HT1080 (cell line): ENCODE measurements at regions not wholly inside any gene's neighbourhood (a gene's known extent, or its start where the extent isn't known, plus 50 kb on each side); places are given as distances from the start of the nearest gene placed in this dataset.
A peak's percentile ranks its signal among the peaks of the same experiment; 100 is the strongest.

Source experiments
- DNase-seq: peaks from one replicate; pipeline ENCODE4 v3.0.0-alpha.2; 2015; ENCODE audit warnings: low read depth

GRCh38 chr15:88742161-88742560 lies 61.1 kb upstream of the ACAN start:
- DNase-seq = no peak

DNA sequence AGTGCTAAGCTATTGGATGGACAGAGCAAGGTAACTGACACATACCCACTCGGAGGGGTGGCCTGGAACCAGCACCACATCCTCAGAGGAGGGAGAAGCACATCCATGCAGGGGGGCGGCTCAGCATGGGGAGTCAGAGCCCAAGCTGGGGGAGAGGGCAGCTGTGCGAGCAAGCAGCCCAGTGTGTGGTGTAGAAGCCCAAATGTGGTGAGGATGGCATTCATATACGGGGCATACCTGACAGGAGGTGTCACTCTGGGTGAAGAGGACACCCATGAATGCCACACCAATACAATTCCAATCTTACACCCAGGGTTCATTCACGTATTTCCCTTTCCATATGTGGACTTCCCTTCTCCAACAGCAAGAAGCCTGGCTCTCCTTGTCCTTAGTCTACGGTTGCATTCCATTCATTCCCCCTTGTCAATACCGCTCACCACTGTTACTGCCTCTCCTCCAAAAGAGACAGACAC lies 58.7 kb upstream of the ACAN start:
- peak; percentile 11 for DNase-seq

DNA sequence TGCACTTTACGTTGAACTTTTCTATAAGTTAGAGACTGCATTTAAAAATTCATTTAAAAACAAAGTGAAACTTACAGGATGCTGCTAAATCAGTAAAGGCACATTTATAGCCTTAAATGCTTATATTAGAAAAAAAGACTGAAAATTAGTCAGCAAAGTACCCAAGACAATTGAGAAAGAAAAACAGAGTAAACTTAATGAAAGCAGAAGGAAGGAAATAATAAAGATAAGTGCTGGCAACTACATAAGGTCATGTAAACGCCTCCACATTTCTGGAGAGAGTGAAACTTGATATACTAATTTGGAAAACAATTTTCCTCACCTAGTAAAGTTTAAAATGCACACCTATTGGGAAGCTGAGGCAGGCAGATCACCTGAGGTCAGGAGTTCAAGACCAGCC lies 58.2 kb upstream of the ACAN start:
- DNase-seq = no peak

GRCh38 chr15:88745696-88746095 lies 57.5 kb upstream of the ACAN start:
- peak; percentile 59 for DNase-seq

DNA sequence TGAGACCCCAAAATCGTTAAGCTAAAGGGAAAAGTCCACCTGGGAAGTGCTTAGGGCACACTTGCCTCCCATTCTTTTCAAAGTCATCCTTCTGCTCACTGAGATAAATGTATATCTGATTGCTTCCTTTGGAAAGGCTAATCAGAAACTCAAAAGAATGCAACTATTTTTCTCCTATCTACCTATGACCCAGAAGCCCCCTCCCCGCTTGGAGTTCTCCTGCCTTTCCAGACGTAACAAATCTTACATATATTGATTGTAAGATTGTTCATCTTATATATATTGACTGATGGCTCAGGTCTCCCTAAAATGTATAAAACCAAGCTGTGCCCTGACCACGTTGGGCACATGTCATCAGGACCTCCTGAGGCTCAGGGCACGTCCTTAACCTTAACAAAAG lies 56.8 kb upstream of the ACAN start:
- DNase-seq = no peak

GRCh38 chr15:88747111-88747510 lies 56.1 kb upstream of the ACAN start:
- peak; percentile 42 for DNase-seq

DNA sequence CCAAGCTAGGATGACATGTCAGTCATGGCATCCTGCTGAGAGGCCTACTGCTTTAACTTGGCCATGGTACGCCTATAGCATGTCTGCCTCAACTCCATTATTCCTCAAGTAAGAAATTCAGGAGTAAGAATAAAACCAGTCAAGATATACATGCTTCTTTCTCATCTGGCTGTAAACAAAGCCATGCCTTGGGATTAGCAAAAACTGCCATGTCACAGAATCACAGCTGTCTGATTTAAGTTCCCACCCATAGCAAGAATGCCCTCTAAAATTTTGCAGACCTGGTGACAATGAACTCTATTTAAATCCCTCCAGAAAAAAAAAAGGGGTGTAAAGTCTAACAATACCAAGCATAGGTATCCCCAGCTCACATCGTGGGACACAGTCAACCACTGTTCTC lies 55.6 kb upstream of the ACAN start:
- DNase-seq = no peak

- no peak for DNase-seq
Measured at GRCh38 chr15:88748081-88748480, 55.2 kb upstream of the ACAN start.

DNA sequence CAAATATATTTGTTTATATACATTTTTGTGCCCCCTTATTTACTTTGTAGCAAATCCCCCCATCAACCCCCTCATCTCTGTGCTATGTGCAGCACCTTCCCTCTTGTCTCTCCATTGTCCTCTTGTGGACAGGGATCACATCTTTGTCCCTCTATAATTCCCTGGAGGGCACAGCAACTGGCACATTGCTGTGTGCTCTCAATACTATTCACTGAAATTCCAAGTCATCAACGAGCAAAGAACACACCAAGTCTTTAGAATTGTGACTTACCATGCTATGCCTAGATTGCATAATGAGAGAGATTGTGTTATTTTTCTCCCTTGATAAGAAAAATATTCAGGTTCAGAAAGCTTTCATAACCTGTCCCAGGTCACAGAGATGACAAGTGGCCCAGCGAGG lies 54.6 kb upstream of the ACAN start:
- no peak for DNase-seq

DNA sequence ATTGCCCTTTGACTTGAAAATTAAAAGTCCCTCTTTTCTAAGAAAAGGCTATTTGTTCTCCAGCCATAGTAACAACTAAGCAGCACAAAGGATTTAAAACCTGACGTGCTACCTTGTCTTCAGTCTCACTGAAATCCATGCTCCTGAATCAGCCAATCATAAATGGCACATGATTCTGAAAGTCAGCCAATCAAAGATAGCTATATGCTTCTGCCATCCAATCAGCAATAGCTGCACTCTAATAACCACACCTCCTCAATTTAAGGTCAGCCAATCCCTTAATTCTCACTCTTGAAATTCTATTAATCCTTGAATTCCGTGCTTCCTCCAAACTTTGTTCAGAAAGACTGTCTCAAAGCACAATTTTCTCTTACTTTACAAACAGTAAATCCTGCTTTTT lies 53.5 kb upstream of the ACAN start:
- DNase-seq = no peak

- DNase-seq = no peak
Measured at GRCh38 chr15:88752501-88752900, 50.7 kb upstream of the ACAN start.

- no peak for DNase-seq
Measured at GRCh38 chr15:88752951-88753350, 50.3 kb upstream of the ACAN start.
